Renal pelvis (tissue), 1 donor: ENCODE measurements at regions not wholly inside any gene's neighbourhood (a gene's known extent, or its start where the extent isn't known, plus 50 kb on each side); places are given as distances from the start of the nearest gene placed in this dataset.
"Not testable (repeated sequence)": the region's sequence is repeated elsewhere in the genome, so short reads cannot be mapped to it uniquely, and the experiment has no call there.

Experiments
- DNase-seq: peaks from one replicate; pipeline ENCODE4 v3.0.0-alpha.2; 2013

DNA sequence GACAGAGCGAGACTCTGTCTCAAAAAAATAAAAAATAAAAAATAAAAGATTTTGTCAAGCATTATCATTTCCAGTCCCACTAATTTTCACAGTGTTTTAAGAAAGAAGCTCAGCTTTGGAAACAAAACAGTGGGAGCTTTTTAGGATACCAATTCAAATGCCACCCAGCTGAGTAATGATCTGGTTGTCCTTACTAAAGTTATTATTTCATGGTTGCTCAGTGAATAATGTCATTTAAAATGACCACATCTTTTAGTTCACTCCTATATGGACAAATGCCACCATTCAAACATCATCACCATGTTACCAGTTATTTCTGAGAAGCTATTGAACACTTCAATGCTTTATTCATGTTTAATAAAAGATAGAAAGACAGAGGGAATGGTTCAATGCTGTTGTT is 365.0 kb downstream of the CCER1 start:
- no peak for DNase-seq

- no peak for DNase-seq
Observed at GRCh38 chr12:90585640-90586304, 369.2 kb downstream of the CCER1 start.

- no peak for DNase-seq
Observed at GRCh38 chr12:90576707-90577106, 378.3 kb downstream of the CCER1 start.

- DNase-seq = no peak
Observed at GRCh38 chr12:90575995-90576394, 379.0 kb downstream of the CCER1 start.

DNA sequence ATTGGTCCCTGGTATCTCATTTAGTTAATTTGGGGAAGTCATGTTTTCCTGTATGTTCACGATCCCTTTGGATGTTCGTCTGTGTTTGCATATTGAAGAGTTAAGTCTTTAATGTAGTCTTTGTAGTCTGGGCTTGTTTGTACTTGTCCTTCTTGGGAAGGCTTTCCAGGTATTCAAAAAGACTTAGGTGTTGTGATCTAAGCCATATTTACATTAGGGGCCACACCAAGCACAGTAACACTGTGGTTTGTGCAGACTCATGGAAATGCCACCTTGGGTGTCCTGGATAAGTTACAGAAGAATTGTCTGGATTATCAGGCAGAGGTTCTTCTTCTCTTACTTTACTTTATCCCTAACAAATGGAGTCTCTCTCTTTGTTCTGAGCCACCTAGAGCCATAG is 380.3 kb downstream of the CCER1 start:
- DNase-seq = no peak

DNA sequence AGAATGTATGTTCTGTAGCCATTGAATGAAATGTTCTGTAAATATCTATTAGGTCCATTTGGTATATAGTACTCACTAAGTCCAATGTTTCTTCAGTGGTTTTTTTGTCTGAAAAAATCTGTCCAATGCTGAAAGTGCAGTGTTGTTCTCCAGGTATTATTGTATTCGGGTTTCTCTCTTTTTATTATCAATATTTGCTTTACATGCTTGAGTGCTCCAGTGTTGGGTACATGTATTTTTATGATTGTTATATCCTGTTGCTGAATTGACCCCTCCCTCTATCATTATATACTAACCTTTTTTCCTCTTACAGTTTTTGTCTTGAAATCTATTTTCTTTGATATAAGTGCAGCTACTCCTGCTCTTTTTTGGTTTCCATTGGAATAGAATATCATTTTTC is 382.2 kb downstream of the CCER1 start:
- no peak for DNase-seq

DNA sequence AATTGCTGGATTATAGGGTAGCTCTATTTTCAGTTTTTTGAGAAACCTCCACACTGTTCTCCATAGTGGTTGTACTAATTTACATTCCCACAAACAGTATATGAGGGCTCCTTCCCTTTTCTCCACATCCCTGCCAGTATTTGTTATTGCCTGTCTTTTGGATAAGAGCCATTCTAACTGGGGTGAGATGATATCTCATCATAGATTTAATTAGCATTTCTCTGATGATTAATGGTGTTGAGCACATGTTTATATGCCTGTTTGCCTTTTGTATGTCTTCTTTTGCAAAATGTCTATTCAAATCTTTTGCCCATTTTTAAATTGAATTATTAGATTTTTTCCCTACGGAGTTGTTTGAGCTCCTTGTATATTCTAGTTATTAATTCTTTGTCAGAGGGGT is 385.3 kb downstream of the CCER1 start:
- DNase-seq = no peak

DNA sequence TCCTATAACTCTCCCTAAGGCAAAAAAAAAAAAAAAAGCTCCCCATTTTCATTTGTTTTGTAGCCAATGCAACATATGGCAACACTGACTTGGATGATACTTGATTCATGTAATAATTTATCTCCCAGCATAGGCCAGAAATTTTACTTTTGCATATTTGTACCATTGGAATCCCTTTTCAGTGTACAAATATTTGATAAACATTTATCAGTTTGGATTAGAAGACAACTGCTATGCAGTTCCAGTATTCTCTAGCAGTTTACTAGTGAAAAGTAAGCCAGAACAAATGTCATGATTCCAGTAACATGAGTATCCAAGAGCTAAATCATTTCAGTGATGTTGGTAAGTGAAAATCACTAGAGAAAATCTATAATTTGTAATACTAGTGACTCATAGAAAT is 392.3 kb downstream of the CCER1 start:
- no peak for DNase-seq

GRCh38 chr12:90548595-90548994 is 406.4 kb downstream of the CCER1 start:
- DNase-seq = no peak

DNA sequence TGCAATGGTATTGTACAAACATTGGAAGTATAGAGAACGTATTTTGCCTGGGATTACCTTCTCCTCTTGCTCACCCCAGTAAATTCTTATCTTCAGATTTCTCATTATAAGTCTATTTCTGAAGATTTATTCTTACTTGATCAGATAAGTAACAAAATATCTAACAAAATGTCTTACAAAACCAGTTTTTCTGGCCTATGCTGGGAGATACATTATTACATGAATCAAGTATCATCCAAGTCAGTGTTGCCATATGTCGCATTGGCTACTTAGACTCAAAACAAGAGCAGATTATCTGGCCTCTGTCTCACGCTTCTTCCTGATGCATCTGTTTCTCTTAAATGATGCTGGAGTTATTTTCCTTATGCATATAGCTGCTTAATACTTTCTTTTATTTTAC is 408.5 kb downstream of the CCER1 start:
- no peak for DNase-seq

DNA sequence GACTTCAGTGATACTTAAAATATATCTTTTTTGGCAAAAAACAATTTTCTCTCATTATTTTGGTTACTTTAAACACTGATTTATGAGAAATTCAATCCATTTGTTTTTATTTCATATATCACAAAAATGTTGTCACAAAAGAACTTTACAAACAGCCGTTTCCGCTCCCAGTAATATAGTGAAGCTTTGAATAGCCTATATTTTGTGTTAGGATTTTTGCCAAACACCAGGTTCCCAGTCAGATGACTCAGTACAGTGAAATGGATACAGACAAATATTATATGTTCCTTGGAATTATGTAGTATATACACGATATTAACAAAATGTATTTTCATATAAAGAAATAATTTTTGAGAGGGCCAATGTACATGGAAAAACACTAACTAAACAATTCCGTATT is 411.1 kb downstream of the CCER1 start:
- DNase-seq = peak; percentile 31

GRCh38 chr12:90543374-90543773 is 411.6 kb downstream of the CCER1 start:
- DNase-seq = no peak

- DNase-seq = not testable (repeated sequence)
Observed at GRCh38 chr12:90542852-90543251, 412.1 kb downstream of the CCER1 start.

DNA sequence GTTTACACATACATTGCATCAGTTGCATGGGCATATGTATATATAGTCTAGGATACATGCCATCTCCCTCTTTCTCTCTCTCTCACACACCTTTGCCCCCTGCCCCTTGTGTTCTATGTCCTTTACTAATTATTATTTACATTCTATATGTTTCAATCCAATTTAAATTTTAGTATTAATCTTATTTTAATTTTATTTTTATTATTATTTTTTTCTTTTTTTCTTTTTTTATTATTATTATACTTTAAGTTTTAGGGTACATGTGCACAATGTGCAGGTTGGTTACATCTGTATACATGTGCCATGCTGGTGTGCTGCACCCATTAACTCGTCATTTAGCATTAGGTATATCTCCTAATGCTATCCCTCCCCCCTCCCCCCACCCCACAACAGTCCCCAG is 421.1 kb downstream of the CCER1 start:
- not testable (repeated sequence) for DNase-seq

GRCh38 chr12:90520002-90520734 is 434.8 kb downstream of the CCER1 start:
- no peak for DNase-seq

DNA sequence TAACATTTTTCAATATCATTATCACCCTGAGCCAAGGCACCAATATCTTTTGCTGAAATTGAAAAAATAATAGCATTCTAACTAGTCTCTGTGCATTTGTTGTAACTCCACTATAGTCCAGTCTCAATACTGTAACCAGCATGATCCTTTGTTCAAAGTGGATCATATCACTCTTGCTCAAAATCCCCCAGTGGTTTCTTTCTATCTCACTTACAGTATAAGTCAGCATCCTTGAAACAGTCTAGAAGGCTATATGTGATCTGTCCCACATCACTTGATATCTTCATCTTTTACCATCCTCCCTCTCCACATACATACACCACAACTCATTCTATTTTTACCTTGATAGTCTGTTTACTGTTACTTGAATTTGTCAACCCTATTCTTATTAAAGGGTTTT is 435.7 kb downstream of the CCER1 start:
- DNase-seq = no peak

GRCh38 chr12:90515199-90516175 is 439.5 kb downstream of the CCER1 start:
- no peak for DNase-seq

DNA sequence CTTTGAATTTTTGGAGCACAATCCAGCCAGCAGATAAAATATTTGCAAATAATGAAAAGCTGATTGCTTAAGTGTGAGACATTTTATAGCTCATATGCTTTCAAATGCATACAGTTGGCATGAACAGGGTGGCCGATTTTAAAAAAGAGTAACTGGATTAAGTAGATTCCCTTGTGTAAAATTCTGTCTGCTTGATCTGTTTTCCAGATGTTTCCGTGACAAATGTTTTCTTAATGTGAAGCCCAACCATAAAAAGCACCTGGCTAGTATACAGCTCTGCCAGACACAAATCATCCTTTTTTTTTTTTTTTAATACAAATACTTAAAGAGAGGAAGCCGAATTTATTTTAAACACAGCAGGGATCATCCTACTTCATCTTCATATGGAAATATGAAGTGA is 440.7 kb downstream of the CCER1 start:
- peak; percentile 65 for DNase-seq

DNA sequence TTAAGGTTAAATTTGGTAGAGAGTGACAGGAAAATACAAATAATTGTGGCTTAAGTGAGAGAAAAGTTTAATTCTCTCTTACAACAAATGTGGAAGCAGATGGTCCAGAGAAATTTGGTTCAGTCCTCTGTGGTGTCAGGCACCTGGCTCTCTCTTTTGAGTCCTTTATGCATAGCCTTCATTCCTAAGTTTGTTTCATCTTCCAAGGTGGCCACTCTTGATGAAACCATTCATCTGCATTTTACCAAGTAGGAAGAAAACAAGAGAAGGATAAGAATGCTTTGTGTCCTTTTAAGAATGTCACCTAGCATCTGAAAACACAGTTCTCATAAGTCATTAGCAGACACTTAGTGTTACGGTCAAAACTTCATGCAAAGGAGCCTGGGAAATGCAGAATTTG is 442.5 kb downstream of the CCER1 start:
- DNase-seq = no peak

- no peak for DNase-seq
Observed at GRCh38 chr12:90510948-90511347, 444.0 kb downstream of the CCER1 start.

DNA sequence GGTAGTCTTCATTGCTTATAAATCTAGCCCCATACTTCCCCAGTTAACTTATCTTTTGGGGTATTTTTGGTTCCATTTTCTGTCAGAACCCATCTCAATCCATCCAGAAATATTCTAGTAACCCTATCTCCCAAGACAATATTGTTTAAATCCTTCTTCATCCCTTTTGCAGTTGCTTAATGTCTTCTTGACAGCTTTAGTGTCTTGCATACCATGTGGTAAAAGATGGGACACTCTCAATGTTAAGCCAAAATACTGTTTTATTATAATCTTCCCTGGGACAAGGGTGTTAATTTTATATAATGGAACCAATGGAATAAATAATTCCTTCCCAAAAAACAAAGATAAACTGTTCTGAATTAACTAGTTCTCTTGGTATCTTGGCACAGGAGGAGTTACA is 450.2 kb downstream of the CCER1 start:
- no peak for DNase-seq

- no peak for DNase-seq
Observed at GRCh38 chr12:90502070-90502469, 452.9 kb downstream of the CCER1 start.

DNA sequence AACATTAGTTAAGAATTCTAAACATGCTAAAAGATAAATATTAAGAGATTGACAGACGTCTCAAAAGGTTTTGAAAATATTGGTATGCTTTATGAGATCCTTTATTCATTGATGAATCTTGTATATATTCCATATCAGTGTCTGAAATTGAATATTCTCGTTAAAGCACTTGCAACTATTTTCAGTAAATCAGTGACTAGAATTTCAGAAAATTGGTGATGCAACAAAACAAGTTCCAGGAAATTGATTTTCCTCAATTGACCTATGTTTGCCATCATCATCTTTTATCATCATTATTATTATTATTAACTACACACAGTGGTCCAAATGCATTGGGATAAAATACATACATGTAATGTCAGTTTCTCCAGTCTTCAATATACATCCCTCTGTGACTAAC is 453.6 kb downstream of the CCER1 start:
- no peak for DNase-seq
